Thyroid gland (tissue), 4 donors: ENCODE measurements at regions not wholly inside any gene's neighbourhood (a gene's known extent, or its start where the extent isn't known, plus 50 kb on each side); places are given as distances from the start of the nearest gene placed in this dataset.

ENCODE experiments used
- CTCF ChIP-seq, 6 experiments: fragments of 200-600 bp in 3 of 6; fragments of 450-650 bp in 3 of 6; sonication (generic) in 3 of 6; IDR thresholded peaks; one replicate each; pipeline ENCODE4 v1.5.1; 2016 to 2019; ENCODE audit warnings: antibody characterized with exemption in 6 of 6, mild to moderate bottlenecking in 2 of 6, inconsistent platforms in 1 of 6, moderate library complexity in 1 of 6
- POLR2A ChIP-seq, 2 donors: fragments of 450-650 bp; IDR thresholded peaks; one replicate each; pipeline ENCODE4 v1.6.1; 2017; ENCODE audit warnings: antibody characterized with exemption in 2 of 2, mild to moderate bottlenecking in 2 of 2, moderate library complexity in 1 of 2

- TF ChIP-seq CTCF (IDR thresholded peaks at IDR 0.05) (no peak), POLR2A (IDR thresholded peaks at IDR 0.05) (no peak)
Measured at GRCh38 chr12:24718617-24719016, 230.3 kb downstream of the BCAT1 start.
